Loucy (cell line): ENCODE measurements at regions not wholly inside any gene's neighbourhood (a gene's known extent, or its start where the extent isn't known, plus 50 kb on each side); places are given as distances from the start of the nearest gene placed in this dataset.

Experiments
- H2AFZ ChIP-seq: fragments of 200-600 bp; sonication (generic); 2 replicates; pipeline ENCODE4 v1.6.0; 2016; ENCODE audit warnings: antibody characterized with exemption, mild to moderate bottlenecking, low read length, moderate library complexity
- H3F3A ChIP-seq: fragments of 200-600 bp; 2 replicates; pipeline ENCODE4 v1.6.0; 2016; ENCODE audit warnings: antibody characterized with exemption, low read depth, mild to moderate bottlenecking
- H3K27me3 ChIP-seq: fragments of 200-600 bp; sonication (generic); 2 replicates; pipeline ENCODE4 v1.6.1; 2014; ENCODE audit warnings: low read length, mild to moderate bottlenecking; ENCODE audit not compliant: insufficient read depth, poor library complexity, severe bottlenecking
- H3K36me3 ChIP-seq: fragments of 200-600 bp; sonication (generic); 2 replicates; pipeline ENCODE4 v1.6.1; 2016; ENCODE audit warnings: low read length; ENCODE audit not compliant: insufficient read depth
- H3K4me1 ChIP-seq: fragments of 200-600 bp; sonication (generic); 2 replicates; pipeline ENCODE4 v1.5.1; 2014; ENCODE audit warnings: low read length, mild to moderate bottlenecking; ENCODE audit not compliant: insufficient read depth, poor library complexity, severe bottlenecking
- H3K4me2 ChIP-seq: fragments of 200-600 bp; sonication (generic); 2 replicates; pipeline ENCODE4 v1.6.0; 2014; ENCODE audit warnings: antibody characterized with exemption, low read length, low read depth, mild to moderate bottlenecking; ENCODE audit not compliant: poor library complexity, severe bottlenecking
- H3K4me3 ChIP-seq: fragments of 200-600 bp; sonication (generic); 2 replicates; pipeline ENCODE4 v1.5.1; 2014; ENCODE audit warnings: low read length, mild to moderate bottlenecking, mixed read lengths; ENCODE audit not compliant: poor library complexity, severe bottlenecking
- H3K79me2 ChIP-seq: fragments of 200-600 bp; sonication (generic); 2 replicates; pipeline ENCODE4 v1.6.1; 2014; ENCODE audit warnings: low read length; ENCODE audit not compliant: insufficient read depth
- H3K9ac ChIP-seq: fragments of 200-600 bp; sonication (generic); 2 replicates; pipeline ENCODE4 v1.6.0; 2014; ENCODE audit warnings: mild to moderate bottlenecking, low read depth, low read length, moderate library complexity; ENCODE audit not compliant: poor library complexity, severe bottlenecking
- H3K9me2 ChIP-seq: fragments of 200-600 bp; sonication (generic); replicated peaks from 2 replicates; pipeline ENCODE4 v1.6.1; 2016; ENCODE audit warnings: low read depth, low read length, mixed read lengths
- H3K9me3 ChIP-seq: fragments of 200-600 bp; sonication (generic); 2 replicates; pipeline ENCODE4 v1.6.1; 2014; ENCODE audit warnings: mild to moderate bottlenecking, antibody characterized with exemption, low read length, low read depth; ENCODE audit not compliant: insufficient read depth
- H4K20me1 ChIP-seq: fragments of 200-600 bp; sonication (generic); 2 replicates; pipeline ENCODE4 v1.6.0; 2014; ENCODE audit warnings: antibody characterized with exemption, low read length, mild to moderate bottlenecking; ENCODE audit not compliant: insufficient read depth, poor library complexity, severe bottlenecking
- EZH2phosphoT487 ChIP-seq: fragments of 200-600 bp; IDR thresholded peaks from 2 replicates; pipeline ENCODE4 v1.6.1; 2018; ENCODE audit warnings: antibody characterized with exemption, mild to moderate bottlenecking, moderate library complexity, borderline replicate concordance
- TF ChIP-seq, protein P1 (sequence below): fragments of 200-600 bp; sonication (generic); conservative IDR thresholded peaks from 2 replicates; pipeline ENCODE4 v1.5.1; 2014; ENCODE audit warnings: mild to moderate bottlenecking, antibody characterized with exemption, low read length

DNA sequence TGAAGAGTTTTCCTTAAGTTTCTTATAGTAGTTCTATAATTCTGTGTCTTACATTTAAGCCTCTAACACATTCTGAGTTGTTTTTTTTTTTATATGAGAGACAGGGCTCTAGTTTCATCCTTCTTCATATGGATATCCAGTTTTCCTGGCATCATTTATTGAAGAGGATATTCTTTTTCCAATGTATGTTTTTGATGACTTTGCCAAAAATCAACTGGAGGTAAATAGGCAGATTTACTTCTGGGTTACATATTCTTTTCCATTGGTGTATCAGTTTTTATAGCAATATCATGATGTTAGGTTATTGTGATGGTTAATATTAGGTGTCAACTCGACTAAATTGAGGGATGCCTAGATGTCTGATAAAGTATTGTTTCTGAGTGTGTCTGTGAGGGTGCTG lies 650.7 kb upstream of the GRID2 start:
- Histone ChIP-seq H3K9ac (no peak overlapping the region), H3K4me1 (no peaks in the 10 kb centered on the region), H3K79me2 (no peaks in the 10 kb centered on the region), H3K27me3 (no peaks in the 10 kb centered on the region), H3K9me3 (no peaks in the 10 kb centered on the region), H3K9me2 (no peaks in the 10 kb centered on the region), H3F3A (no peaks in the 10 kb centered on the region), H3K36me3 (no peaks in the 10 kb centered on the region), H4K20me1 (no peaks in the 10 kb centered on the region), H2AFZ (no peak overlapping the region), H3K4me2 (no peak overlapping the region), H3K4me3 (no peak overlapping the region)
- TF ChIP-seq, protein P1, sequence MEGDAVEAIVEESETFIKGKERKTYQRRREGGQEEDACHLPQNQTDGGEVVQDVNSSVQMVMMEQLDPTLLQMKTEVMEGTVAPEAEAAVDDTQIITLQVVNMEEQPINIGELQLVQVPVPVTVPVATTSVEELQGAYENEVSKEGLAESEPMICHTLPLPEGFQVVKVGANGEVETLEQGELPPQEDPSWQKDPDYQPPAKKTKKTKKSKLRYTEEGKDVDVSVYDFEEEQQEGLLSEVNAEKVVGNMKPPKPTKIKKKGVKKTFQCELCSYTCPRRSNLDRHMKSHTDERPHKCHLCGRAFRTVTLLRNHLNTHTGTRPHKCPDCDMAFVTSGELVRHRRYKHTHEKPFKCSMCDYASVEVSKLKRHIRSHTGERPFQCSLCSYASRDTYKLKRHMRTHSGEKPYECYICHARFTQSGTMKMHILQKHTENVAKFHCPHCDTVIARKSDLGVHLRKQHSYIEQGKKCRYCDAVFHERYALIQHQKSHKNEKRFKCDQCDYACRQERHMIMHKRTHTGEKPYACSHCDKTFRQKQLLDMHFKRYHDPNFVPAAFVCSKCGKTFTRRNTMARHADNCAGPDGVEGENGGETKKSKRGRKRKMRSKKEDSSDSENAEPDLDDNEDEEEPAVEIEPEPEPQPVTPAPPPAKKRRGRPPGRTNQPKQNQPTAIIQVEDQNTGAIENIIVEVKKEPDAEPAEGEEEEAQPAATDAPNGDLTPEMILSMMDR, result no peak
- TF ChIP-seq EZH2phosphoT487, result no peak

DNA sequence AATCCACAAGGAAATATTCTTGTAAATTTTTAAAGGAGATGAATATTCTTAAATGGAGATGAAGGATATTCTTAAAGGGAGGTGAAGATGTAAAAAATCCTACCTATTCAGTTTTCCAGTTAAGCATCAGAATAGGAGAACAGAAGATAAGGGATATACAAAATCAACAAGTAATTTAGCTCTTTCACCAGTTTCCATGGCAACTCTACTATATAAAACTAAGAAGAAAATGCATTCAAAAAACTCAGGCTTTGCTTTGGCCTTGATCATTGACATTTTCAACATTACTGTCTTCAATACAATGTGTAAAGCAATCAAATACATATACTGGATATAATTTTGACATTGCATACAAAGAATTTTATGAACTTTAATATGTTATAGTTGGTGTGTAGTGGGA lies 622.7 kb upstream of the GRID2 start:
- Histone ChIP-seq H2AFZ (no peak overlapping the region), H3K36me3 (no peaks in the 10 kb centered on the region), H3K27me3 (no peaks in the 10 kb centered on the region), H3K4me3 (no peak overlapping the region), H3K9ac (no peak overlapping the region), H3K4me1 (no peaks in the 10 kb centered on the region), H3K9me3 (no peaks in the 10 kb centered on the region), H3F3A (no peaks in the 10 kb centered on the region), H4K20me1 (no peaks in the 10 kb centered on the region), H3K4me2 (no peak overlapping the region), H3K79me2 (no peaks in the 10 kb centered on the region), H3K9me2 (no peaks in the 10 kb centered on the region)
- TF ChIP-seq, protein P1, result no peak
- no peak for TF ChIP-seq EZH2phosphoT487

DNA sequence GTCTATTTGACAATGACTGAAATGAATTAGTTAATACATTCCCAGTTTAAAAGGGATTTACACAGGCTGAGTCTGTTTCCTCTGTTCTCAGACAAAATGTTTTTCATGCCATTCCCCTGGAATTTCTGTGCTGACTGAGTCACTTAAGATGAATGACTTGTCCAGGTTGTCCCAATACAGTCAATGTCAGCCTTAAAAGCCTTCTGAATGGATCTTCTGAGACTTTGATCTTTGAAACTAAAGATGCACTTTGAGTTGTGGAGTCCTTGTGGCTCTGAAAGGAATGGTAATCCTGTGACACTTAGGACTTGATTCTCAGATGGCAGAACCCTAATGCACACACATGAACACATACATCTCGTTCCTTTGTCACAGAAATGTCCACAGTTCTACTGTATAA lies 622.2 kb upstream of the GRID2 start:
- Histone ChIP-seq H3K79me2 (no peaks in the 10 kb centered on the region), H2AFZ (no peak overlapping the region), H3K4me2 (no peak overlapping the region), H3K4me3 (no peak overlapping the region), H3K27me3 (no peaks in the 10 kb centered on the region), H3K9me3 (no peaks in the 10 kb centered on the region), H3K9me2 (no peaks in the 10 kb centered on the region), H3K9ac (no peak overlapping the region), H4K20me1 (no peaks in the 10 kb centered on the region), H3K36me3 (no peaks in the 10 kb centered on the region), H3K4me1 (no peaks in the 10 kb centered on the region), H3F3A (no peaks in the 10 kb centered on the region)
- no peak for TF ChIP-seq EZH2phosphoT487
- TF ChIP-seq, protein P1, result no peak
